ENCODE measurements at regions not wholly inside any gene's neighbourhood (a gene's known extent, or its start where the extent isn't known, plus 50 kb on each side); places are given as distances from the start of the nearest gene placed in this dataset.

DNA sequence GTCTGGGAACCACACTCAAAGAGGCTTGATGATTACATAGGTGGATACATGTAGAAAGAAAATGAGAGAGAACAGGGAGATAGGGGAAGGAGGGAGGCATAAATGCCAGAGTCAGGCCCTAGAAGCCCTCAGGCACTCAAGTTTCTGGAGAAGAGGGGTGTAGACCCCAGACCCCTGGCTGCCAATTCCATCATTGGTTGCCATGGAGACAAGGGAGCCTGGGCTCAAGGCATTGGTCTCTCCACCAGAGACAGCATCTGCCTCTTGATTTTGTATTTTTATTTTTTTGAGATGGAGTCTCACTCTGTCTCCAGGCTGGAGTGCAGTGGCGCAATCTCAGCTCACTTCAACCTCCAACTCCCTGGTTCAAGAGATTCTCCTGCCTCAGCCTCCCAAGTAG lies 114.3 kb upstream of the GRIK3 start (continued):
- TF ChIP-seq, protein P1, sequence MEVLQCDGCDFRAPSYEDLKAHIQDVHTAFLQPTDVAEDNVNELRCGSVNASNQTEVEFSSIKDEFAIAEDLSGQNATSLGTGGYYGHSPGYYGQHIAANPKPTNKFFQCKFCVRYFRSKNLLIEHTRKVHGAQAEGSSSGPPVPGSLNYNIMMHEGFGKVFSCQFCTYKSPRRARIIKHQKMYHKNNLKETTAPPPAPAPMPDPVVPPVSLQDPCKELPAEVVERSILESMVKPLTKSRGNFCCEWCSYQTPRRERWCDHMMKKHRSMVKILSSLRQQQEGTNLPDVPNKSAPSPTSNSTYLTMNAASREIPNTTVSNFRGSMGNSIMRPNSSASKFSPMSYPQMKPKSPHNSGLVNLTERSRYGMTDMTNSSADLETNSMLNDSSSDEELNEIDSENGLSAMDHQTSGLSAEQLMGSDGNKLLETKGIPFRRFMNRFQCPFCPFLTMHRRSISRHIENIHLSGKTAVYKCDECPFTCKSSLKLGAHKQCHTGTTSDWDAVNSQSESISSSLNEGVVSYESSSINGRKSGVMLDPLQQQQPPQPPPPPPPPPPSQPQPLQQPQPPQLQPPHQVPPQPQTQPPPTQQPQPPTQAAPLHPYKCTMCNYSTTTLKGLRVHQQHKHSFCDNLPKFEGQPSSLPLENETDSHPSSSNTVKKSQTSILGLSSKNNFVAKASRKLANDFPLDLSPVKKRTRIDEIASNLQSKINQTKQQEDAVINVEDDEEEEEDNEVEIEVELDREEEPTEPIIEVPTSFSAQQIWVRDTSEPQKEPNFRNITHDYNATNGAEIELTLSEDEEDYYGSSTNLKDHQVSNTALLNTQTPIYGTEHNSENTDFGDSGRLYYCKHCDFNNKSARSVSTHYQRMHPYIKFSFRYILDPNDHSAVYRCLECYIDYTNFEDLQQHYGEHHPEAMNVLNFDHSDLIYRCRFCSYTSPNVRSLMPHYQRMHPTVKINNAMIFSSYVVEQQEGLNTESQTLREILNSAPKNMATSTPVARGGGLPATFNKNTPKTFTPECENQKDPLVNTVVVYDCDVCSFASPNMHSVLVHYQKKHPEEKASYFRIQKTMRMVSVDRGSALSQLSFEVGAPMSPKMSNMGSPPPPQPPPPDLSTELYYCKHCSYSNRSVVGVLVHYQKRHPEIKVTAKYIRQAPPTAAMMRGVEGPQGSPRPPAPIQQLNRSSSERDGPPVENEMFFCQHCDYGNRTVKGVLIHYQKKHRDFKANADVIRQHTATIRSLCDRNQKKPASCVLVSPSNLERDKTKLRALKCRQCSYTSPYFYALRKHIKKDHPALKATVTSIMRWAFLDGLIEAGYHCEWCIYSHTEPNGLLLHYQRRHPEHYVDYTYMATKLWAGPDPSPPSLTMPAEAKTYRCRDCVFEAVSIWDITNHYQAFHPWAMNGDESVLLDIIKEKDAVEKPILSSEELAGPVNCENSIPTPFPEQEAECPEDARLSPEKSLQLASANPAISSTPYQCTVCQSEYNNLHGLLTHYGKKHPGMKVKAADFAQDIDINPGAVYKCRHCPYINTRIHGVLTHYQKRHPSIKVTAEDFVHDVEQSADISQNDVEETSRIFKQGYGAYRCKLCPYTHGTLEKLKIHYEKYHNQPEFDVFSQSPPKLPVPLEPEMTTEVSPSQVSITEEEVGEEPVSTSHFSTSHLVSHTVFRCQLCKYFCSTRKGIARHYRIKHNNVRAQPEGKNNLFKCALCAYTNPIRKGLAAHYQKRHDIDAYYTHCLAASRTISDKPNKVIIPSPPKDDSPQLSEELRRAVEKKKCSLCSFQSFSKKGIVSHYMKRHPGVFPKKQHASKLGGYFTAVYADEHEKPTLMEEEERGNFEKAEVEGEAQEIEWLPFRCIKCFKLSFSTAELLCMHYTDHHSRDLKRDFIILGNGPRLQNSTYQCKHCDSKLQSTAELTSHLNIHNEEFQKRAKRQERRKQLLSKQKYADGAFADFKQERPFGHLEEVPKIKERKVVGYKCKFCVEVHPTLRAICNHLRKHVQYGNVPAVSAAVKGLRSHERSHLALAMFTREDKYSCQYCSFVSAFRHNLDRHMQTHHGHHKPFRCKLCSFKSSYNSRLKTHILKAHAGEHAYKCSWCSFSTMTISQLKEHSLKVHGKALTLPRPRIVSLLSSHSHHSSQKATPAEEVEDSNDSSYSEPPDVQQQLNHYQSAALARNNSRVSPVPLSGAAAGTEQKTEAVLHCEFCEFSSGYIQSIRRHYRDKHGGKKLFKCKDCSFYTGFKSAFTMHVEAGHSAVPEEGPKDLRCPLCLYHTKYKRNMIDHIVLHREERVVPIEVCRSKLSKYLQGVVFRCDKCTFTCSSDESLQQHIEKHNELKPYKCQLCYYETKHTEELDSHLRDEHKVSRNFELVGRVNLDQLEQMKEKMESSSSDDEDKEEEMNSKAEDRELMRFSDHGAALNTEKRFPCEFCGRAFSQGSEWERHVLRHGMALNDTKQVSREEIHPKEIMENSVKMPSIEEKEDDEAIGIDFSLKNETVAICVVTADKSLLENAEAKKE (CRISPR knock-in tag; IDR thresholded peaks at IDR 0.05) = no peak
- no peak for TF ChIP-seq ZNF114 (CRISPR knock-in tag; IDR thresholded peaks at IDR 0.05)
- TF ChIP-seq POLR2AphosphoS5 (IDR thresholded peaks at IDR 0.05; ENCODE audit: low read depth) = no peak

DNA sequence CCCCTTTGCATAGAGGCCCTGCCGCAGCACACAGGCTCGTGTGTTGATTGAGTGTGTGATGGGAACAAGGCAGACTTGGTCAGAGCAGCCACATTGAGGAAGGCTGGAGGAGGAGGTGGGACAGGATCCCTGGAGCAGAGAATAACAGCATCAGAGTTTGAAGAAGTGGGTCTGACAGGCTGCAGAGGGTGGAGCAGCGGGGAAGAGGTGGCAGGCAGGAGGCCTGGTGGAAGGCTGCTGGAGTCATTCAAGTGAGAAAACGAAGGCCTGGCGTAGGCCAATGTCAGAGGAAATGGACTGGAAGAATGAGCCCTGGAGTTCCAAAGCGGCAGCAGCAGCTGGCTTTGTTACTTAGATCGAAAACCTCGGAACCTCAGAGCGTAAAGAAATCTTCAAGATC lies 115.0 kb upstream of the GRIK3 start:
- H3K36me3 ChIP-seq (ENCODE audit: insufficient read depth) = no peaks in the 10 kb centered on the region
- H3K36me3 Mint-ChIP-seq (ENCODE audit: low read depth) = no peaks in the 10 kb centered on the region
- peak overlapping the region; percentile 82; the same call in 1 of the 2 replicates for H3K27ac Mint-ChIP-seq
- H4K20me1 ChIP-seq (replicated peaks; ENCODE audit: insufficient read depth) = no peaks in the 10 kb centered on the region
- DNase-seq (ENCODE audit: low spot score) = no peak
- ATAC-seq = no peak
- no peaks in the 10 kb centered on the region for H3K9me2 ChIP-seq (ENCODE audit: insufficient read depth)
- no peak overlapping the region for H3K4me2 ChIP-seq
- no peak overlapping the region for H3K4me3 ChIP-seq
- no peak overlapping the region for H3K27ac ChIP-seq (ENCODE audit: low read depth)
- H3K27me3 Mint-ChIP-seq (ENCODE audit: insufficient read depth, low read depth, poor library complexity) = no peaks in the 10 kb centered on the region
- no peaks in the 10 kb centered on the region for H3K27me3 ChIP-seq (ENCODE audit: insufficient read depth)
- no peaks in the 10 kb centered on the region for H3K79me2 ChIP-seq (replicated peaks; ENCODE audit: insufficient read depth)
- no peak overlapping the region for H2AFZ ChIP-seq
- no peaks in the 10 kb centered on the region for H3F3A ChIP-seq (replicated peaks; ENCODE audit: low read depth)
- H3K4me1 Mint-ChIP-seq = no peaks in the 10 kb centered on the region
- H3K4me3 Mint-ChIP-seq = no peak overlapping the region
- no peaks in the 10 kb centered on the region for H3K9me3 Mint-ChIP-seq
- TF ChIP-seq, protein P2, sequence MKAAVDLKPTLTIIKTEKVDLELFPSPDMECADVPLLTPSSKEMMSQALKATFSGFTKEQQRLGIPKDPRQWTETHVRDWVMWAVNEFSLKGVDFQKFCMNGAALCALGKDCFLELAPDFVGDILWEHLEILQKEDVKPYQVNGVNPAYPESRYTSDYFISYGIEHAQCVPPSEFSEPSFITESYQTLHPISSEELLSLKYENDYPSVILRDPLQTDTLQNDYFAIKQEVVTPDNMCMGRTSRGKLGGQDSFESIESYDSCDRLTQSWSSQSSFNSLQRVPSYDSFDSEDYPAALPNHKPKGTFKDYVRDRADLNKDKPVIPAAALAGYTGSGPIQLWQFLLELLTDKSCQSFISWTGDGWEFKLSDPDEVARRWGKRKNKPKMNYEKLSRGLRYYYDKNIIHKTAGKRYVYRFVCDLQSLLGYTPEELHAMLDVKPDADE (IDR thresholded peaks at IDR 0.05) = no peak
- no peak for TF ChIP-seq EZH2 (IDR thresholded peaks at IDR 0.05; ENCODE audit: low read depth, unreplicated experiment)
- no peak for TF ChIP-seq CREB1 (CRISPR knock-in tag; IDR thresholded peaks at IDR 0.05; ENCODE audit: low read depth)
- TF ChIP-seq ZNF114 (CRISPR knock-in tag; IDR thresholded peaks at IDR 0.05) = no peak
- TF ChIP-seq, protein P3, sequence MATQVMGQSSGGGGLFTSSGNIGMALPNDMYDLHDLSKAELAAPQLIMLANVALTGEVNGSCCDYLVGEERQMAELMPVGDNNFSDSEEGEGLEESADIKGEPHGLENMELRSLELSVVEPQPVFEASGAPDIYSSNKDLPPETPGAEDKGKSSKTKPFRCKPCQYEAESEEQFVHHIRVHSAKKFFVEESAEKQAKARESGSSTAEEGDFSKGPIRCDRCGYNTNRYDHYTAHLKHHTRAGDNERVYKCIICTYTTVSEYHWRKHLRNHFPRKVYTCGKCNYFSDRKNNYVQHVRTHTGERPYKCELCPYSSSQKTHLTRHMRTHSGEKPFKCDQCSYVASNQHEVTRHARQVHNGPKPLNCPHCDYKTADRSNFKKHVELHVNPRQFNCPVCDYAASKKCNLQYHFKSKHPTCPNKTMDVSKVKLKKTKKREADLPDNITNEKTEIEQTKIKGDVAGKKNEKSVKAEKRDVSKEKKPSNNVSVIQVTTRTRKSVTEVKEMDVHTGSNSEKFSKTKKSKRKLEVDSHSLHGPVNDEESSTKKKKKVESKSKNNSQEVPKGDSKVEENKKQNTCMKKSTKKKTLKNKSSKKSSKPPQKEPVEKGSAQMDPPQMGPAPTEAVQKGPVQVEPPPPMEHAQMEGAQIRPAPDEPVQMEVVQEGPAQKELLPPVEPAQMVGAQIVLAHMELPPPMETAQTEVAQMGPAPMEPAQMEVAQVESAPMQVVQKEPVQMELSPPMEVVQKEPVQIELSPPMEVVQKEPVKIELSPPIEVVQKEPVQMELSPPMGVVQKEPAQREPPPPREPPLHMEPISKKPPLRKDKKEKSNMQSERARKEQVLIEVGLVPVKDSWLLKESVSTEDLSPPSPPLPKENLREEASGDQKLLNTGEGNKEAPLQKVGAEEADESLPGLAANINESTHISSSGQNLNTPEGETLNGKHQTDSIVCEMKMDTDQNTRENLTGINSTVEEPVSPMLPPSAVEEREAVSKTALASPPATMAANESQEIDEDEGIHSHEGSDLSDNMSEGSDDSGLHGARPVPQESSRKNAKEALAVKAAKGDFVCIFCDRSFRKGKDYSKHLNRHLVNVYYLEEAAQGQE (IDR thresholded peaks at IDR 0.05; ENCODE audit: unreplicated experiment) = no peak
- no peak for TF ChIP-seq NANOG (IDR thresholded peaks at IDR 0.05; ENCODE audit: borderline replicate concordance)
- H3K4me1 ChIP-seq (ENCODE audit: insufficient read depth) = no peaks in the 10 kb centered on the region
